ENCODE measurements at regions not wholly inside any gene's neighbourhood (a gene's known extent, or its start where the extent isn't known, plus 50 kb on each side); places are given as distances from the start of the nearest gene placed in this dataset.

GRCh38 chr4:96301715-96302114 lies 461.8 kb downstream of the PDHA2 start:
- TF ChIP-seq ZNF217 (IDR thresholded peaks at IDR 0.05) (no peak), BHLHE40 (IDR thresholded peaks at IDR 0.05; ENCODE audit: borderline replicate concordance in 1 of 2, low read depth in 2 of 2, low read length in 1 of 2) (no peak), EP300 (IDR thresholded peaks at IDR 0.05; ENCODE audit: borderline replicate concordance in 1 of 2, control insufficient read depth in 1 of 2, low read depth in 2 of 2, low read length in 2 of 2) (no peak), POLR2A (IDR thresholded peaks at IDR 0.05; ENCODE audit: low read depth, low read length) (no peak), KDM1A (IDR thresholded peaks at IDR 0.05; ENCODE audit: borderline replicate concordance) (no peak), RAD21 (IDR thresholded peaks at IDR 0.05; ENCODE audit: insufficient read depth, low read depth, low read length) (no peak), CEBPB (IDR thresholded peaks at IDR 0.05; ENCODE audit: borderline replicate concordance in 1 of 2, low read depth in 2 of 2, low read length in 2 of 2) (no peak), POLR2AphosphoS5 (IDR thresholded peaks at IDR 0.05; ENCODE audit: low read length) (no peak)
- TF ChIP-seq, protein P1, sequence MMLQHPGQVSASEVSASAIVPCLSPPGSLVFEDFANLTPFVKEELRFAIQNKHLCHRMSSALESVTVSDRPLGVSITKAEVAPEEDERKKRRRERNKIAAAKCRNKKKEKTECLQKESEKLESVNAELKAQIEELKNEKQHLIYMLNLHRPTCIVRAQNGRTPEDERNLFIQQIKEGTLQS (IDR thresholded peaks at IDR 0.05; ENCODE audit: borderline replicate concordance, extremely low read depth, low read depth, low read length), result no peak
- TF ChIP-seq, protein P2, sequence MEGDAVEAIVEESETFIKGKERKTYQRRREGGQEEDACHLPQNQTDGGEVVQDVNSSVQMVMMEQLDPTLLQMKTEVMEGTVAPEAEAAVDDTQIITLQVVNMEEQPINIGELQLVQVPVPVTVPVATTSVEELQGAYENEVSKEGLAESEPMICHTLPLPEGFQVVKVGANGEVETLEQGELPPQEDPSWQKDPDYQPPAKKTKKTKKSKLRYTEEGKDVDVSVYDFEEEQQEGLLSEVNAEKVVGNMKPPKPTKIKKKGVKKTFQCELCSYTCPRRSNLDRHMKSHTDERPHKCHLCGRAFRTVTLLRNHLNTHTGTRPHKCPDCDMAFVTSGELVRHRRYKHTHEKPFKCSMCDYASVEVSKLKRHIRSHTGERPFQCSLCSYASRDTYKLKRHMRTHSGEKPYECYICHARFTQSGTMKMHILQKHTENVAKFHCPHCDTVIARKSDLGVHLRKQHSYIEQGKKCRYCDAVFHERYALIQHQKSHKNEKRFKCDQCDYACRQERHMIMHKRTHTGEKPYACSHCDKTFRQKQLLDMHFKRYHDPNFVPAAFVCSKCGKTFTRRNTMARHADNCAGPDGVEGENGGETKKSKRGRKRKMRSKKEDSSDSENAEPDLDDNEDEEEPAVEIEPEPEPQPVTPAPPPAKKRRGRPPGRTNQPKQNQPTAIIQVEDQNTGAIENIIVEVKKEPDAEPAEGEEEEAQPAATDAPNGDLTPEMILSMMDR (IDR thresholded peaks at IDR 0.05 in 2 of 3, conservative IDR thresholded peaks at IDR 0.05 in 1 of 3; ENCODE audit: control insufficient read depth in 2 of 3, extremely low read depth in 1 of 3, insufficient read depth in 1 of 3, low read depth in 3 of 3, low read length in 3 of 3), result no peak
- TF ChIP-seq, protein P3, sequence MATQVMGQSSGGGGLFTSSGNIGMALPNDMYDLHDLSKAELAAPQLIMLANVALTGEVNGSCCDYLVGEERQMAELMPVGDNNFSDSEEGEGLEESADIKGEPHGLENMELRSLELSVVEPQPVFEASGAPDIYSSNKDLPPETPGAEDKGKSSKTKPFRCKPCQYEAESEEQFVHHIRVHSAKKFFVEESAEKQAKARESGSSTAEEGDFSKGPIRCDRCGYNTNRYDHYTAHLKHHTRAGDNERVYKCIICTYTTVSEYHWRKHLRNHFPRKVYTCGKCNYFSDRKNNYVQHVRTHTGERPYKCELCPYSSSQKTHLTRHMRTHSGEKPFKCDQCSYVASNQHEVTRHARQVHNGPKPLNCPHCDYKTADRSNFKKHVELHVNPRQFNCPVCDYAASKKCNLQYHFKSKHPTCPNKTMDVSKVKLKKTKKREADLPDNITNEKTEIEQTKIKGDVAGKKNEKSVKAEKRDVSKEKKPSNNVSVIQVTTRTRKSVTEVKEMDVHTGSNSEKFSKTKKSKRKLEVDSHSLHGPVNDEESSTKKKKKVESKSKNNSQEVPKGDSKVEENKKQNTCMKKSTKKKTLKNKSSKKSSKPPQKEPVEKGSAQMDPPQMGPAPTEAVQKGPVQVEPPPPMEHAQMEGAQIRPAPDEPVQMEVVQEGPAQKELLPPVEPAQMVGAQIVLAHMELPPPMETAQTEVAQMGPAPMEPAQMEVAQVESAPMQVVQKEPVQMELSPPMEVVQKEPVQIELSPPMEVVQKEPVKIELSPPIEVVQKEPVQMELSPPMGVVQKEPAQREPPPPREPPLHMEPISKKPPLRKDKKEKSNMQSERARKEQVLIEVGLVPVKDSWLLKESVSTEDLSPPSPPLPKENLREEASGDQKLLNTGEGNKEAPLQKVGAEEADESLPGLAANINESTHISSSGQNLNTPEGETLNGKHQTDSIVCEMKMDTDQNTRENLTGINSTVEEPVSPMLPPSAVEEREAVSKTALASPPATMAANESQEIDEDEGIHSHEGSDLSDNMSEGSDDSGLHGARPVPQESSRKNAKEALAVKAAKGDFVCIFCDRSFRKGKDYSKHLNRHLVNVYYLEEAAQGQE (IDR thresholded peaks at IDR 0.05; ENCODE audit: low read depth, low read length), result no peak
- TF ChIP-seq, protein P4, sequence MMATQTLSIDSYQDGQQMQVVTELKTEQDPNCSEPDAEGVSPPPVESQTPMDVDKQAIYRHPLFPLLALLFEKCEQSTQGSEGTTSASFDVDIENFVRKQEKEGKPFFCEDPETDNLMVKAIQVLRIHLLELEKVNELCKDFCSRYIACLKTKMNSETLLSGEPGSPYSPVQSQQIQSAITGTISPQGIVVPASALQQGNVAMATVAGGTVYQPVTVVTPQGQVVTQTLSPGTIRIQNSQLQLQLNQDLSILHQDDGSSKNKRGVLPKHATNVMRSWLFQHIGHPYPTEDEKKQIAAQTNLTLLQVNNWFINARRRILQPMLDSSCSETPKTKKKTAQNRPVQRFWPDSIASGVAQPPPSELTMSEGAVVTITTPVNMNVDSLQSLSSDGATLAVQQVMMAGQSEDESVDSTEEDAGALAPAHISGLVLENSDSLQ (IDR thresholded peaks at IDR 0.05), result no peak

Data from GM12878 (cell line).